H1 (cell line): ENCODE measurements at regions not wholly inside any gene's neighbourhood (a gene's known extent, or its start where the extent isn't known, plus 50 kb on each side); places are given as distances from the start of the nearest gene placed in this dataset.

ENCODE experiments used
- CTCF ChIA-PET: fragments of 300-600 bp; sonication (Branson Sonifier 250); formaldehyde crosslinking; loops from one replicate; lab custom pipeline; 2021; ENCODE audit not compliant: partially characterized antibody; lab: Charles Lee
- POLR2A ChIA-PET: fragments of 300-600 bp; sonication (Branson Sonifier 250); formaldehyde crosslinking; loops from one replicate; lab custom pipeline; 2021; ENCODE audit warnings: inconsistent platforms; ENCODE audit not compliant: partially characterized antibody; lab: Charles Lee
- DNase-seq, 2 experiments: peaks; one replicate each; pipeline versions ENCODE4 v3.0.0 to v3.0.0-alpha.2; 2010 to 2022; ENCODE audit warnings: low spot score in 2 of 2, low read depth in 1 of 2, mixed read lengths in 1 of 2
- FAIRE-seq: peaks from 2 replicates; lab custom pipeline; 2011; peaks lifted over from hg19 to GRCh38; lab: Jason Lieb, UNC
- H2AFZ ChIP-seq: 2 replicates; pipeline ENCODE4 v1.8.1; 2012; ENCODE audit warnings: low read length, inconsistent platforms
- H2AK5ac ChIP-seq: 2 replicates; pipeline ENCODE4 v1.6.1; 2013; ENCODE audit warnings: low read depth, low read length
- H2BK120ac ChIP-seq: replicated peaks from 2 replicates; pipeline ENCODE3; 2013; ENCODE audit warnings: low read depth, low read length, inconsistent platforms
- H2BK12ac ChIP-seq: 2 replicates; pipeline ENCODE4 v1.6.1; 2013; ENCODE audit warnings: low read depth, low read length
- H2BK15ac ChIP-seq: 2 replicates; pipeline ENCODE4 v1.6.1; 2013; ENCODE audit warnings: low read length
- H2BK20ac ChIP-seq: 2 replicates; pipeline ENCODE4 v1.6.1; 2013; ENCODE audit warnings: low read length
- H2BK5ac ChIP-seq: 2 replicates; pipeline ENCODE4 v1.6.1; 2013; ENCODE audit warnings: low read depth, low read length
- H3K14ac ChIP-seq: 2 replicates; pipeline ENCODE4 v1.6.1; 2013; ENCODE audit warnings: inconsistent platforms; ENCODE audit not compliant: insufficient read length
- H3K18ac ChIP-seq: 2 replicates; pipeline ENCODE4 v1.6.1; 2013; ENCODE audit warnings: low read length; ENCODE audit errors: extremely low read depth
- H3K23ac ChIP-seq: 2 replicates; pipeline ENCODE4 v1.6.1; 2013; ENCODE audit warnings: inconsistent platforms; ENCODE audit not compliant: insufficient read length
- H3K23me2 ChIP-seq: 2 replicates; pipeline ENCODE4 v1.6.1; 2013; ENCODE audit warnings: low read depth, low read length
- H3K27ac ChIP-seq: 2 replicates; pipeline ENCODE4 v1.6.1; 2011; ENCODE audit warnings: low read depth, low read length, inconsistent platforms
- H3K27me3 ChIP-seq, 4 experiments: replicated peaks in 1 of 4; 1 replicate in 1 of 4; 2 replicates in 3 of 4; pipeline versions ENCODE4 v1.6.1 to v1.8.1; 2011 to 2013; ENCODE audit warnings: low read length in 3 of 4, mild to moderate bottlenecking in 3 of 4, inconsistent platforms in 2 of 4, mixed read lengths in 2 of 4, moderate library complexity in 1 of 4; ENCODE audit not compliant: control insufficient read depth in 3 of 4, insufficient read depth in 3 of 4; ENCODE audit errors: extremely low read depth in 1 of 4
- H3K36me3 ChIP-seq, 4 experiments: 2 replicates each; pipeline versions ENCODE4 v1.6.1 to v1.8.1; 2011 to 2013; ENCODE audit warnings: mild to moderate bottlenecking in 4 of 4, low read length in 3 of 4, moderate library complexity in 2 of 4, control low read depth in 1 of 4, inconsistent platforms in 1 of 4; ENCODE audit not compliant: insufficient read depth in 4 of 4, control insufficient read depth in 2 of 4
- H3K4ac ChIP-seq: replicated peaks from 2 replicates; pipeline ENCODE3; 2013; ENCODE audit warnings: low read length, low read depth, mixed read lengths, inconsistent platforms; ENCODE audit not compliant: insufficient read length
- H3K4me1 ChIP-seq, 4 experiments: replicated peaks in 1 of 4; 1 replicate in 1 of 4; 2 replicates in 3 of 4; pipeline versions ENCODE4 v1.6.1 to v1.8.1; 2011 to 2013; ENCODE audit warnings: low read length in 3 of 4, inconsistent platforms in 2 of 4, mixed read lengths in 1 of 4; ENCODE audit not compliant: insufficient read depth in 4 of 4, control insufficient read depth in 3 of 4
- H3K4me2 ChIP-seq, 2 experiments: 2 replicates each; pipeline versions ENCODE4 v1.6.1 to v1.8.1; 2011 to 2013; ENCODE audit warnings: low read depth in 2 of 2, low read length in 2 of 2, control low read depth in 1 of 2, inconsistent platforms in 1 of 2, mild to moderate bottlenecking in 1 of 2; ENCODE audit not compliant: insufficient read depth in 1 of 2
- H3K4me3 ChIP-seq, 4 experiments: fragments of 200-600, 300-600 bp in 1 of 4; sonication (generic), shearing (Covaris generic), sonication (Bioruptor Twin) in 1 of 4; 2 replicates each; pipeline versions ENCODE4 v1.5.1 to v1.8.1; 2011 to 2016; ENCODE audit warnings: low read length in 4 of 4, low read depth in 3 of 4, control low read depth in 2 of 4, inconsistent platforms in 2 of 4, mild to moderate bottlenecking in 2 of 4, mixed read lengths in 1 of 4, moderate library complexity in 1 of 4; ENCODE audit not compliant: insufficient read depth in 2 of 4; ENCODE audit errors: extremely low read depth in 1 of 4
- H3K56ac ChIP-seq: replicated peaks from 2 replicates; pipeline ENCODE3; 2013; ENCODE audit warnings: low read depth, mild to moderate bottlenecking, mixed read lengths, low read length, inconsistent platforms; ENCODE audit not compliant: insufficient read length
- H3K79me1 ChIP-seq: 2 replicates; pipeline ENCODE4 v1.6.1; 2013; ENCODE audit warnings: low read depth, low read length, control low read depth
- H3K79me2 ChIP-seq, 2 experiments: 2 replicates each; pipeline versions ENCODE4 v1.6.1 to v1.8.1; 2012 to 2013; ENCODE audit warnings: low read length in 2 of 2, mild to moderate bottlenecking in 2 of 2, inconsistent platforms in 1 of 2; ENCODE audit not compliant: insufficient read depth in 2 of 2, control insufficient read depth in 1 of 2
- H3K9ac ChIP-seq, 4 experiments: replicated peaks in 1 of 4; 1 replicate in 1 of 4; 2 replicates in 3 of 4; pipeline versions ENCODE4 v1.6.1 to v1.8.1; 2011 to 2013; ENCODE audit warnings: low read depth in 3 of 4, low read length in 3 of 4, control low read depth in 2 of 4, mild to moderate bottlenecking in 2 of 4, moderate library complexity in 2 of 4, inconsistent platforms in 1 of 4; ENCODE audit errors: extremely low read depth in 1 of 4
- H3K9me3 ChIP-seq, 2 experiments: 2 replicates each; pipeline versions ENCODE4 v1.6.1 to v1.8.1; 2012 to 2013; ENCODE audit warnings: mild to moderate bottlenecking in 2 of 2, moderate library complexity in 2 of 2, control low read depth in 1 of 2, inconsistent platforms in 1 of 2, low read depth in 1 of 2, low read length in 1 of 2, mixed read lengths in 1 of 2; ENCODE audit not compliant: insufficient read depth in 2 of 2
- H4K20me1 ChIP-seq, 2 experiments: replicated peaks in 1 of 2; 2 replicates each; pipeline versions ENCODE3 to v1.8.1; 2011 to 2013; ENCODE audit warnings: inconsistent platforms in 2 of 2, low read length in 2 of 2, mild to moderate bottlenecking in 1 of 2; ENCODE audit not compliant: insufficient read depth in 2 of 2, control insufficient read depth in 1 of 2
- H4K5ac ChIP-seq: 2 replicates; pipeline ENCODE4 v1.6.1; 2013; ENCODE audit warnings: low read length, low read depth, mixed read lengths, inconsistent platforms; ENCODE audit not compliant: insufficient read length
- H4K8ac ChIP-seq: 2 replicates; pipeline ENCODE4 v1.8.0; 2013; ENCODE audit warnings: mild to moderate bottlenecking, moderate library complexity, low read length, inconsistent platforms; ENCODE audit not compliant: insufficient read depth; ENCODE audit errors: extremely low read depth
- H4K91ac ChIP-seq: replicated peaks from 2 replicates; pipeline ENCODE3; 2013; ENCODE audit warnings: low read length, mixed read lengths, inconsistent platforms; ENCODE audit not compliant: insufficient read length
- EP300 ChIP-seq, 2 experiments: IDR thresholded peaks; 1 replicate in 1 of 2; 2 replicates in 1 of 2; pipeline ENCODE4 v1.6.1; 2011 to 2012; ENCODE audit warnings: low read depth in 2 of 2, low read length in 2 of 2, mild to moderate bottlenecking in 2 of 2, borderline replicate concordance in 1 of 2, inconsistent platforms in 1 of 2, moderate library complexity in 1 of 2
- MAFK ChIP-seq: IDR thresholded peaks from 2 replicates; pipeline ENCODE4 v1.6.1; 2012; ENCODE audit warnings: low read depth, mild to moderate bottlenecking, improper control_type of control experiment, low read length
- NRF1 ChIP-seq: IDR thresholded peaks from 2 replicates; pipeline ENCODE4 v1.6.1; 2011; ENCODE audit warnings: mild to moderate bottlenecking, low read depth, low read length, improper control_type of control experiment
- POLR2A ChIP-seq, 2 experiments: IDR thresholded peaks; 1 replicate in 1 of 2; 2 replicates in 1 of 2; pipeline ENCODE4 v1.6.1; 2011; ENCODE audit warnings: low read depth in 2 of 2, low read length in 2 of 2, mild to moderate bottlenecking in 2 of 2; ENCODE audit errors: control extremely low read depth in 1 of 2
- RFX5 ChIP-seq: IDR thresholded peaks from 2 replicates; pipeline ENCODE4 v1.6.1; 2011; ENCODE audit warnings: low read depth, low read length, improper control_type of control experiment, borderline replicate concordance
- RNF2 ChIP-seq: fragments of 200-900, 300-1000 bp; sonication (generic); IDR thresholded peaks from 2 replicates; pipeline ENCODE4 v1.7.1; 2016; ENCODE audit warnings: borderline replicate concordance, low read depth, mild to moderate bottlenecking, antibody characterized with exemption, low read length; ENCODE audit not compliant: poor library complexity, severe bottlenecking; ENCODE audit errors: missing control alignments
- USF2 ChIP-seq: IDR thresholded peaks from 2 replicates; pipeline ENCODE4 v1.6.1; 2011; ENCODE audit warnings: low read length, improper control_type of control experiment
- WGBS, 2 experiments: shearing (Covaris generic) in 1 of 2; methylation state at CpG; one replicate each; pipeline versions ENCODE4 v1.1.6 to v1.1.7; 2013 to 2015; ENCODE audit warnings: low lambda C conversion rate in 2 of 2, mixed read lengths in 2 of 2, inconsistent platforms in 1 of 2, low coverage in 1 of 2, missing lambda C conversion rate in 1 of 2; ENCODE audit not compliant: insufficient replicate concordance in 2 of 2, insufficient coverage in 1 of 2, insufficient read length in 1 of 2; ENCODE audit errors: extremely low coverage in 1 of 2, missing lambda C conversion rate in 1 of 2; 5-methylcytosine and 5-hydroxymethylcytosine counted together

GRCh38 chr10:29751684-29752083, 116.9 kb upstream of the SVIL start:
- no peaks in the 10 kb centered on the region for H3K27me3 ChIP-seq
- no peak overlapping the region for H2BK5ac ChIP-seq
- FAIRE-seq, result no peak
- H3K4me2 ChIP-seq, result no peak overlapping the region
- no peaks in the 10 kb centered on the region for H4K20me1 ChIP-seq
- no peak overlapping the region for H3K4ac ChIP-seq
- H4K91ac ChIP-seq, result no peak overlapping the region
- H3K23ac ChIP-seq, result no peak overlapping the region
- H3K9ac ChIP-seq, result no peak overlapping the region
- no peak overlapping the region for H3K27ac ChIP-seq
- no peak overlapping the region for H2AK5ac ChIP-seq
- no peaks in the 10 kb centered on the region for H3K9me3 ChIP-seq
- H3K36me3 ChIP-seq, result no peaks in the 10 kb centered on the region
- H4K5ac ChIP-seq, result no peak overlapping the region
- DNase-seq, result no peak
- CTCF ChIA-PET, result no interaction called here
- no peak overlapping the region for H2BK20ac ChIP-seq
- no peak for TF ChIP-seq RNF2
- no peak for TF ChIP-seq MAFK
- no peak for TF ChIP-seq EP300 (IDR thresholded peaks at IDR 0.05; ENCODE audit: borderline replicate concordance in 1 of 2, low read depth in 2 of 2, low read length in 2 of 2)
- no peak for TF ChIP-seq USF2
- TF ChIP-seq NRF1, result no peak
- TF ChIP-seq POLR2A (IDR thresholded peaks at IDR 0.05; ENCODE audit: control extremely low read depth in 1 of 2, low read depth in 2 of 2, low read length in 2 of 2), result no peak
- TF ChIP-seq RFX5, result no peak
- H3K4me3 ChIP-seq, result no peak overlapping the region
- H4K8ac ChIP-seq, result no peak overlapping the region
- H2BK15ac ChIP-seq, result no peak overlapping the region
- no peaks in the 10 kb centered on the region for H3K23me2 ChIP-seq
- 79% methylated on average over 4 of the region's 4 CpGs; no CpG with 5 or more reads in 1 of the 2 experiments for WGBS, 2 experiments
- H3K4me1 ChIP-seq, result no peaks in the 10 kb centered on the region
- H3K14ac ChIP-seq, result no peak overlapping the region
- no peak overlapping the region for H2BK120ac ChIP-seq
- no peaks in the 10 kb centered on the region for H3K79me1 ChIP-seq
- no peak overlapping the region; the same call in 1 of the 2 replicates for H2AFZ ChIP-seq
- no peaks in the 10 kb centered on the region for H3K79me2 ChIP-seq
- POLR2A ChIA-PET, result no interaction called here
- no peak overlapping the region for H3K18ac ChIP-seq
- no peak overlapping the region for H2BK12ac ChIP-seq
- no peak overlapping the region for H3K56ac ChIP-seq
